ENCODE measurements at regions not wholly inside any gene's neighbourhood (a gene's known extent, or its start where the extent isn't known, plus 50 kb on each side); places are given as distances from the start of the nearest gene placed in this dataset.

- ATAC-seq (no peak), DNase-seq (no peak)
- Histone ChIP-seq H3K36me3 (no peaks in the 10 kb centered on the region), H3K9me3 (no peaks in the 10 kb centered on the region), H3K27me3 (no peaks in the 10 kb centered on the region), H3K27ac (no peak overlapping the region), H3K4me1 (no peaks in the 10 kb centered on the region), H3K4me3 (no peak overlapping the region)
- TF ChIP-seq POLR2A (IDR thresholded peaks at IDR 0.05) (no peak), CTCF (IDR thresholded peaks at IDR 0.05) (no peak)
- 54% methylated on average over 3 of the region's 3 CpGs; no CpG with 5 or more reads in 2 of the 4 donors for WGBS, 4 donors
- intact Hi-C loops (cut with DNase I): no loop called here
Observed at GRCh38 chrY:9034217-9034616, 303.0 kb upstream of the TSPY4 start.

GRCh38 chrY:9035246-9035645 is 302.0 kb upstream of the TSPY4 start:
- no peaks in the 10 kb centered on the region for H3K9me3 ChIP-seq
- TF ChIP-seq POLR2A (IDR thresholded peaks at IDR 0.05) (no peak), CTCF (IDR thresholded peaks at IDR 0.05) (no peak)
- ATAC-seq (no peak), DNase-seq (no peak)
- no peaks in the 10 kb centered on the region for H3K36me3 ChIP-seq
- no peak overlapping the region for H3K4me3 ChIP-seq
- no peaks in the 10 kb centered on the region for H3K27me3 ChIP-seq
- WGBS, 4 donors: 14 to 17% methylated on average over 3 of the region's 3 CpGs; no CpG with 5 or more reads in 2 of the 4 donors
- no peaks in the 10 kb centered on the region for H3K4me1 ChIP-seq
- H3K27ac ChIP-seq: no peak overlapping the region
- intact Hi-C loops (cut with DNase I): no loop called here

GRCh38 chrY:9041474-9041873 is 295.8 kb upstream of the TSPY4 start:
- H3K36me3 ChIP-seq: no peaks in the 10 kb centered on the region
- no peak overlapping the region for H3K4me3 ChIP-seq
- intact Hi-C loops (cut with DNase I): no loop called here
- no peak overlapping the region for H3K27ac ChIP-seq
- DNase-seq: no peak
- ATAC-seq: no peak
- TF ChIP-seq POLR2A (IDR thresholded peaks at IDR 0.05) (no peak), CTCF (IDR thresholded peaks at IDR 0.05) (no peak)
- H3K9me3 ChIP-seq: no peaks in the 10 kb centered on the region
- H3K4me1 ChIP-seq: no peaks in the 10 kb centered on the region
- 37 to 48% methylated on average over 3 of the region's 3 CpGs; no CpG with 5 or more reads in 2 of the 4 donors for WGBS, 4 donors
- H3K27me3 ChIP-seq: no peaks in the 10 kb centered on the region

Measured in heart left ventricle (tissue), 16 donors.